GM13977 (cell line): ENCODE measurements at regions not wholly inside any gene's neighbourhood (a gene's known extent, or its start where the extent isn't known, plus 50 kb on each side); places are given as distances from the start of the nearest gene placed in this dataset.
"Not testable (repeated sequence)": the region's sequence is repeated elsewhere in the genome, so short reads cannot be mapped to it uniquely, and the experiment has no call there.

Source experiments
- DNase-seq: peaks from one replicate; pipeline ENCODE4 v3.0.0; 2012; ENCODE audit warnings: low spot score
- in situ Hi-C: fragments of 300-500 bp; cut with MboI; formaldehyde crosslinking; loops from one replicate; pipeline ENCODE4 v1.12.0; 2022; ENCODE audit warnings: low sequenced_read_pairs, low pct_unique_long_range_greater_than_20kb, mixed read lengths, inconsistent platforms; ENCODE audit not compliant: unreplicated experiment
- TF ChIP-seq, protein P1 (sequence below): IDR thresholded peaks from 2 replicates; pipeline ENCODE4 v1.5.1; 2012; ENCODE audit warnings: mild to moderate bottlenecking, control low read depth; ENCODE audit not compliant: insufficient read depth; ENCODE audit errors: extremely low read depth, missing control alignments

DNA sequence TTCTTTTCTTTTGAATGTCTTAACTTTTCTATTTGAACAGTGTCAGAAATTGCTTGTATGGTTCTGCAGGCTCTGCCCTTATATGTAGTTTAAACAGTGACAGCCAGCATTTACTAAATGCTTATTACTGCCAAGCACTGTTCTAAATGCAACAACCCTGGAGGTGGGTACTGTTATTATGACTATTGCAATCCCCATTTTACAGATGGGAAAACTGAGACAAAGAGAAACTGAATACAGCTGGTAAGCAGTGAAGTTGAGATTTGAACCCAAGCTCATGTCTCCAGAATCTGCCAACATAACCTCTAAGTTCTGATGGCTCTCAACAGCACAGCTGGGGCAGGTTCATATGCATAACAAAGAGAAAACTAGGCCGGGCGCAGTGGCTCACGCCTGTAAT lies 105.7 kb upstream of the GATA6 start:
- in situ Hi-C loops, result no loop called here
- TF ChIP-seq, protein P1, sequence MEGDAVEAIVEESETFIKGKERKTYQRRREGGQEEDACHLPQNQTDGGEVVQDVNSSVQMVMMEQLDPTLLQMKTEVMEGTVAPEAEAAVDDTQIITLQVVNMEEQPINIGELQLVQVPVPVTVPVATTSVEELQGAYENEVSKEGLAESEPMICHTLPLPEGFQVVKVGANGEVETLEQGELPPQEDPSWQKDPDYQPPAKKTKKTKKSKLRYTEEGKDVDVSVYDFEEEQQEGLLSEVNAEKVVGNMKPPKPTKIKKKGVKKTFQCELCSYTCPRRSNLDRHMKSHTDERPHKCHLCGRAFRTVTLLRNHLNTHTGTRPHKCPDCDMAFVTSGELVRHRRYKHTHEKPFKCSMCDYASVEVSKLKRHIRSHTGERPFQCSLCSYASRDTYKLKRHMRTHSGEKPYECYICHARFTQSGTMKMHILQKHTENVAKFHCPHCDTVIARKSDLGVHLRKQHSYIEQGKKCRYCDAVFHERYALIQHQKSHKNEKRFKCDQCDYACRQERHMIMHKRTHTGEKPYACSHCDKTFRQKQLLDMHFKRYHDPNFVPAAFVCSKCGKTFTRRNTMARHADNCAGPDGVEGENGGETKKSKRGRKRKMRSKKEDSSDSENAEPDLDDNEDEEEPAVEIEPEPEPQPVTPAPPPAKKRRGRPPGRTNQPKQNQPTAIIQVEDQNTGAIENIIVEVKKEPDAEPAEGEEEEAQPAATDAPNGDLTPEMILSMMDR, result no peak
- no peak for DNase-seq

DNA sequence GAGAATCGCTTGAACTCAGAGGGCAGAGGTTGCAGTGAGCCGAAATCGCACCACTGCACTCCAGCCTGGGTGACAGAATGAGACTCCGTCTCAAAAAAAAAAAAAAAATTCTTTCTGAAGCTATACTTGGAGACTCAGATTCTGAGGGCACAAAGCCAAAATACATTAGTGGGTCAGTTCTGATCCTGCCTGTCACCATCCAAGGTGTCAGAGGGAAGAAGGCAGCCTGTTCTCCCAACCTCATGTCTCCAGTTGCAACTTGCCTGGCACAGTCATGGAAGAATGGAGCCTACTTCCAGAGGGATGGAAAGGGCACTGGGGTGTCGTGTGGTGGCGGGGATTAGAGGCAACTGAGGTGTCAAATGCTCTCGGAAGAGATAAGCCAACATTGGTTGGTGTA lies 104.8 kb upstream of the GATA6 start:
- in situ Hi-C loops, result no loop called here
- TF ChIP-seq, protein P1, result no peak
- no peak for DNase-seq

DNA sequence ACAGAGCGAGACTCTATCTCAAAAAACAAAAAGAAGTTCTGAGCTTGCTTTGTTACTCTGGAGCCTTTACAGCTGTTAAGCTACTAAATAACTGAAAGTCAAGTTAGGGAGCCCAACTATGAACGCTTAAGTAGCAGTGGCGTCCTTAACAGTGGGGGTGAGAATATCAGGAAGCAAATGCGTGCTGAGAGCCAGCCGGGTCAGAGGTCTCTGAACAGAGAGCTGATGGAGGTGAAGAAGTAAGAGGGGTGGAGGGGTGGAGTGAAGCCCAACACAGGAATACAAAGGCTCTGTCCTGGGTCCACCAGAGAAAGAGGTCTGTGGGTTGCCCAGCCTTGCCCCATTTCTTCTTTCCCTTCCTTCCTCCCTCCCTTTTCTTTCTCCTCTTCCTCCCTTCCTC lies 104.1 kb upstream of the GATA6 start:
- in situ Hi-C loops, result no loop called here
- DNase-seq, result no peak
- TF ChIP-seq, protein P1, result no peak

DNA sequence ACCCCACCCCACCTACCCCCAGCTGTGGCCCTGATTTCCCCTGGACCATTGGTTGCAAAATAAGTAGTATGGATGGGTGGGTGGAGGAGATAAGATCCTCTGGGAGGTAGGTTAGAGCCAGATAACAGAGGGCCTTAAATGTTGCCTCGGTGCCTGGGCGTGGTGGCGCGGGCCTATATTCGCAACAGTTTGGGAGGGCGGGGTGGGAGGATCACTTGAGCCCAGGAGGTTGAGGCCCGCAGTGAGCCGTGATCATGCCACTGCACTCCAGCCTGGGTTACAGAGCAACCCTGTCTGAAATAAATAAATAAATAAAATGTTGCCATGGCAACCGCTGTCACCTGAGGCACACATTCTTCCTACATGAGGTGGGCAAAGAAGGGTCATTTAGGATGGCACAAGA lies 103.3 kb upstream of the GATA6 start:
- in situ Hi-C loops, result no loop called here
- no peak for DNase-seq
- TF ChIP-seq, protein P1, result no peak

DNA sequence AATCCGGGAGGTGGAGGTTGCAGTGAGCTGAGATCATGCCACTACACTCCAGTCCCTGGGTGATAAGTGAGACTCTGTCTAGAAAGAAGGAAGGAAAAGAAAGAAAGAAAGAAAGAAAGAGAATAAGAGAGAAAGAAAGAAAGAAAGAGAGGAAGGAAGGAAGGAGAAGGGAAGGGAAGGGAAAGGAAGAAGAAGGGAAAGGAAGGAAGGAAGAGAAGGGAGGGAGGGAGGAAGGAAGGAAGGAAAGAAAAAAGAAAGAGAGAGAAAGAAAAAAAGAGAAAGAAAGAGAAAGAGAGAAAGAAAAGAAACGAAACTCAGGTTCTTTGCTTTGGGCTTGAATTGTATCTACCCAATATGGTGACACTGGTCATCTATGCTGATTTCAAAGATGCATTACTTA lies 102.3 kb upstream of the GATA6 start:
- in situ Hi-C loops, result no loop called here
- no peak for DNase-seq
- TF ChIP-seq, protein P1, result no peak

DNA sequence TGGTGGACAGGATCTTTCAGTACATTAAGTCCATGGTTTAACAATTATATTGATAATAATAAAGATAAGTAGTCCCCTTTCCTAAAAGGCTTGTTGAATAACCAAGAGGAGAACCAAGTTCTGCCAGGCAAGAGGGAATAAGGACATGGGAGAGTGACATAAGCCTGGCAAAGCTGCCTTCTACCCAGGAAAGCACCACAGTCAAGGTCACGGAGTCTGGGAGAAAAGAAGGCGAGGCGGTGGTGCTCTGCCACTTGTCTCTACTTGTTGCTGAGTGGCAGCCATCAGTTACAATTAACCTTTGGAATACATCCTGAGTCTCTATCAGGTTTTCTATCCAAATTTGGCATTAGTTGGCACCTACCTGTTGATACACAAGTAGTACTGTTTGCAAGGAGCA lies 101.7 kb upstream of the GATA6 start:
- TF ChIP-seq, protein P1, result no peak
- in situ Hi-C loops, result no loop called here
- DNase-seq, result no peak

DNA sequence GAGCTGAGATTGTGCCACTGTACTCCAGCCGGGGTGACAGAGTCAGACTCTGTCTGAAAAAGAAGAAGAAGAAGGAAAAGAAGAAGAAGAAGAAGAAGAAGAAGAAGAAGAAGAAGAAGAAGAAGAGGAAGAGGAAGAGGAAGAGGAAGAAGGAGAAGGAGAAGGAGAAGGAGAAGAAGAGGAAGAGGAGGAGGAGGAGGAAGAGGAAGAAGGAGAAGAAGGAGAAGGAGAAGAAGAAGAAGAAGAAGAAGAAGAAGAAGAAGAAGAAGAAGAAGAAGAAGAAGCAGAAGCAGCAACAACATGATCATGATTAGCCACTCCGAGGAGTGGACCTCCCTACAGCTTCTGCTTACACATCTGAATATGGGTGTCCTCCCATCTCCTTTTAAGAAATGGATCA lies 100.6 kb upstream of the GATA6 start:
- DNase-seq, in situ Hi-C loops: not testable (repeated sequence)
